HL-60 (cell line): ENCODE measurements at regions not wholly inside any gene's neighbourhood (a gene's known extent, or its start where the extent isn't known, plus 50 kb on each side); places are given as distances from the start of the nearest gene placed in this dataset.
A peak's percentile ranks its signal among the peaks of the same experiment; 100 is the strongest.

Experiments used
- DNase-seq, 2 experiments: peaks; one replicate each; pipeline ENCODE4 v3.0.0-alpha.2; 2010 to 2020; ENCODE audit warnings: low read depth in 1 of 2, low spot score in 1 of 2
- H3K27ac ChIP-seq: fragments of 250-450 bp; sonication (Bioruptor Pico); replicated peaks from 2 replicates; pipeline ENCODE4 v1.5.1; 2020; ENCODE audit warnings: mild to moderate bottlenecking, moderate library complexity
- H3K27me3 ChIP-seq: fragments of 250-450 bp; sonication (Bioruptor Pico); 2 replicates; pipeline ENCODE4 v1.5.1; 2021; ENCODE audit warnings: mild to moderate bottlenecking, moderate library complexity; ENCODE audit not compliant: insufficient read depth, poor library complexity, severe bottlenecking
- H3K4me3 ChIP-seq: replicated peaks from 2 replicates; pipeline ENCODE4 v1.5.1; 2011; ENCODE audit warnings: mild to moderate bottlenecking, control low read depth, low read length; ENCODE audit not compliant: insufficient read depth
- CTCF ChIP-seq: IDR thresholded peaks from one replicate; pipeline ENCODE4 v1.5.1; 2011; ENCODE audit warnings: low read length, control low read depth, inconsistent platforms; ENCODE audit not compliant: insufficient read depth
- GABPA ChIP-seq: IDR thresholded peaks from 2 replicates; pipeline ENCODE4 v1.6.1; 2012; ENCODE audit warnings: low read depth
- POLR2AphosphoS5 ChIP-seq: IDR thresholded peaks from 2 replicates; pipeline ENCODE4 v1.6.1; 2012; ENCODE audit warnings: low read depth
- REST ChIP-seq: IDR thresholded peaks from 2 replicates; pipeline ENCODE4 v1.6.1; 2012; ENCODE audit warnings: low read depth; ENCODE audit not compliant: insufficient replicate concordance
- SPI1 ChIP-seq: IDR thresholded peaks from 2 replicates; pipeline ENCODE4 v1.6.1; 2012; ENCODE audit warnings: low read depth, mild to moderate bottlenecking, borderline replicate concordance

DNA sequence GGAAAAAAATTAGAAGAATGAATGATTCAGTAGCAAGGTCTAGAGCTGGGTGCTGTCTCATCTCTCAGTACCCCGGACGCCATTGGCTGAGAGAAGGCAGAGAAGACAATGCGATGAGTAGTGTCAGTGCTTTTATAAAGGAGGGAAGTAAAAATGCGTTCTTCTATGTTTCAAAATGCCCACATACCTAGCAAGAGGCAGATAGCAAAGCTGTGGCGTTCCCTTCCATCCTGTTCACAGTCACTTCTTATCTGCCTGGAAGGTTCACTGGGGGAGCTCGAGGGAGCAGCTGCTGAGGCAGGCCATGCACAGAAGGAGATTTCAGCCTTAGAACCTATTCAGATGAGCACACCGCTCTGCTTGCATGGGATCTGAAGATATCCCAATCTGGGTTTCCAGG, 234.0 kb downstream of the RPLP1 start:
- Histone ChIP-seq H3K27me3 (no peaks in the 10 kb centered on the region), H3K4me3 (no peak overlapping the region), H3K27ac (no peak overlapping the region)
- no peak for DNase-seq
- TF ChIP-seq POLR2AphosphoS5 (no peak), SPI1 (no peak), CTCF (no peak), GABPA (no peak)

DNA sequence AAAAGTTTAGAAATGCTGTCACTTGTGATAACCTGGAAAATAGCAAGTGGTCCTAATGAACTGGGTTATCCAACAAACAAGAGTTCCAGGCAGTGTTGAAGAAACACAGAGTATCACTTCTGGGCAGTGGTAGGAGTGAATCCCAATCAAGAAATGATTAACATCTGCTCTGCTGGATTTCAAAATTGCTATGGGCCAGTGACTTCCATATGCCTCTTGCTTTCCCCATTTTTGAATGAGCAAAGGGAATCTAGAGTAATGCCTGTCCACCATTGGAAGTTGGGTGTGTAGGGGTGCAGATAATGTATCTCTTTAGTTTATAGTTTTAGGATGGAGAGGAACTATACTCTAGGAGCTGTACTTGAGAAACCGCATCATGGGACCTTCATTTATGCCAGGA, 236.5 kb downstream of the RPLP1 start:
- DNase-seq: no peak
- no peak for TF ChIP-seq SPI1
- no peak for TF ChIP-seq GABPA
- TF ChIP-seq CTCF: no peak
- H3K27ac ChIP-seq: no peak overlapping the region
- no peak overlapping the region for H3K4me3 ChIP-seq
- no peaks in the 10 kb centered on the region for H3K27me3 ChIP-seq

DNA sequence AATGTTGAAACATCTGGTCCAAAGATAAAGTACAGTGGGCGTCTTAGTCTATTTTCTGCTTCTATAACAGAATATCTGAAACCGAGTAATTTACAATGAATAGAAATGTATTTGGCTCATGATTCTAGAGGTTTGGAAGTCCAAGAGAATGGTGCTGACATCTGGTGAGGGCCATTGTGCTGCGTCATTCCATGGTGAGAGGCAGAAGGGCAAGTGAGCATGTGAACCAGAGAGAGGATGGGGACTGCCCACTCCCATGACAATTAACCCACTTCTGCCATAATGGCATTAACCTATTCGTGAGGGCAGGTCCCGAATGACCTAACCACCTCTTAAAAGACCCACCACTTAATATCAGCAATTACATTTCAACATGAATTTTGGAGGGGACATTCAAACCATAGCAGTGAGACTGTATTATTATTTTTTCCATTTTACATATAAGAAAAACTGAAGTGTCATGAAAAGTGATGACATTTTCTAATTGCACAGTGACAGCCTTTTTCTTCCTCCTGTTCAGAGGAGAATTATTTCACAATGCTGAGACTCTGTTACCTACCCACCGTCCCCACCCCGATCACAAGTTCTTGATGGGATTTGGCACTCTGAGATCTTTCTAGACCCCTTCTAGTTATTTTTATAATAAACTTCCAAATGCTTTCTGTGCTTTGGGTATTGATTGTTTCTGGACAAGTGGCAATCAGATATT, 238.8 kb downstream of the RPLP1 start:
- TF ChIP-seq REST: no peak
- TF ChIP-seq GABPA: no peak
- TF ChIP-seq POLR2AphosphoS5: no peak
- TF ChIP-seq CTCF: no peak
- no peak for TF ChIP-seq SPI1
- DNase-seq: peak in 1 of 2 experiments; percentile 12
- no peak overlapping the region for H3K4me3 ChIP-seq
- no peaks in the 10 kb centered on the region for H3K27me3 ChIP-seq
- no peak overlapping the region; the same call in 1 of the 2 replicates for H3K27ac ChIP-seq

GRCh38 chr15:69692342-69692741, 239.7 kb downstream of the RPLP1 start:
- H3K27ac ChIP-seq: no peak overlapping the region
- H3K4me3 ChIP-seq: no peak overlapping the region
- no peaks in the 10 kb centered on the region for H3K27me3 ChIP-seq
- no peak for DNase-seq
- no peak for TF ChIP-seq GABPA
- TF ChIP-seq SPI1: no peak
- no peak for TF ChIP-seq POLR2AphosphoS5
- no peak for TF ChIP-seq REST
- TF ChIP-seq CTCF: no peak
